ENCODE measurements at regions not wholly inside any gene's neighbourhood (a gene's known extent, or its start where the extent isn't known, plus 50 kb on each side); places are given as distances from the start of the nearest gene placed in this dataset.

- TF ChIP-seq CTCF (conservative IDR thresholded peaks at IDR 0.05; ENCODE audit: low read length) = no peak
- TF ChIP-seq EZH2phosphoT487 (IDR thresholded peaks at IDR 0.05; ENCODE audit: borderline replicate concordance) = no peak
These were observed 82.4 kb upstream of the ANO1 start for GRCh38 chr11:69995697-69996096.
